GM21723 (cell line): ENCODE measurements at regions not wholly inside any gene's neighbourhood (a gene's known extent, or its start where the extent isn't known, plus 50 kb on each side); places are given as distances from the start of the nearest gene placed in this dataset.

Experiments used
- ATAC-seq: cut with Tn5 transposase; IDR thresholded peaks from one replicate; pipeline ENCODE4 v1.9.1; 2021; ENCODE audit warnings: mild to moderate bottlenecking, moderate library complexity; ENCODE audit not compliant: unreplicated experiment

DNA sequence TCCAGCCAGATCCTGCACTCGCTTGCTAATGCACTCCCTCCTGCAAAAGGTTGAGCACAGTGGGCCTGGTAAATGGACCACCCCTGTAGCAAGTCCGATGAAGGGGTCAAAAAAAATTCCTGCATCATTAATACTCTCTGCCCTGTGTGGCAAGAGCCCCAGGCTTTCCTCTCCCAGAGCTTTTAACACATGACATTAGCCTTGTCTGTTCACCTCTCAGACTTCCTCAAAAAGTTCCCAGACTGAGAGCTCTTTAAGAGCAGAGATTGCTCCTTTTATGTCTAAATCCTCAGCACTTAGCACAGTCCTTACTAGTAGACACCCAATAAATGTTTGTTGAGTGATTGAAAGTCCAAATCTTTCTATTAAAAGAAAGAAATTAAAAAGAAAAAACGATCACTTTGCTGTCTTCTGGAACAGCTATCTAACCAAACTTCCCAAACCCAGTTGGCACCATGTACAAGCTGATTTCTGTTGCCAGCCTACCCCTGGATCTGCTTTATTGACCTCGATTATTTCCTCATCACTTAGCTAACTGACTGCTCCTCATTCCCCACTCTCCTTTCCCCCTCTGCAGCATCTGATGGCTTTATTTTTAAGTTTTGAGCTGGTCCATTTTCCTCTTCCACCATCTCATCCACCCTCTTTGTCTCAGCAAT, 209.8 kb downstream of the ENC1 start:
- no peak for ATAC-seq

DNA sequence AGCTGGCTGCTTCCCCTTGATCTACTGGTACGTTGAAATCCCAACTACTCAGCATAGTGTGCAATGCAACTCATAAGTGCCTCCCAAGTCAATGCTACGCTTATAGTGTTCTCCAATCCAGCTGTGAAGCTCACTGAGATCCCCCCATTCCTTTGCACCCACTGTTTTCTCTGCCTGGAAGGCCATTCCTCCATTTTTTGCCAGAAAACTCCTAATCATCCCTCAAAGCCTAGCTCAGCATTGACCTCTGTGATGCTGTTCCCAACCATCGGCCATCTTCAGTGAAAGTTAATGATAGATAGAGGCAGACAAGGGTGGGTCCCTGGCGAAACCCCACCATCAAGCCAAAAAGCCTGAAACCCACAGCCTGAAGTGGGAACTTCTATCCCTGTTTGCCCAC, 211.0 kb downstream of the ENC1 start:
- no peak for ATAC-seq

DNA sequence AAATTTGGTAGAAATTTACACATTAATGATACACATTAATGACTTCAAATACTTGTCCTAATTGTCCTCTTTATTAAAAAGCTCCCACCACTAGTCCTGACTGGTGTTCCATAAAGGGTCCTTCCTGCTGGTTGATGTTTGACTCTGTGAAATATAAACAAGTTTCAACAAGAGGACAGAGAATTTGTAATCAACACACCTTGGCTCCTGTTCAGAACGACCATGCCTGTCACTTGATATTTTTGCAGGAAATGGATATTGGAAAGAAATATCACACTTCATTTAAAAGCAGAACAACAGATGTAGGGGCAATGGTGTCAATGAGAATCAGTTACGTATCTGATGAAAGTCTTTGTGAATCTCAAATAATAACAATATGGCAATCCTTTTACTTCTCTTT, 211.7 kb downstream of the ENC1 start:
- no peak for ATAC-seq

DNA sequence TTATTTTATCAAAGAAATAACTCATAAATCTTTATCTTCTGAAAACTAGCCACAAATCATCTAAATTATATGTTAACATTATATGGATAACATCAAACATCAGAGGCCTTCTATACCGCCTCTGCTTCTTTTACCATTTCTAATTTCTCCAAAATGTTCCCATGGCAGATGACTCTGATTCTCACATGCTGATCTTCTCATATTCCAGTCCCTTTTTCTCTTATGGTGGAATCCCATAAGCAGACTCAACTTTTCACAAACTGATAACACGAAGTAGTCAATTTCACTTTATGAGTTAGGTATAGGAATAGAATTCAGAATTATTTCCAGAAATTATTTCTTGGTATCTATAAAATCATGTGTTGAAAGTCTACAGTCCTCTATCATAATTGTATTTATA, 212.3 kb downstream of the ENC1 start:
- no peak for ATAC-seq

DNA sequence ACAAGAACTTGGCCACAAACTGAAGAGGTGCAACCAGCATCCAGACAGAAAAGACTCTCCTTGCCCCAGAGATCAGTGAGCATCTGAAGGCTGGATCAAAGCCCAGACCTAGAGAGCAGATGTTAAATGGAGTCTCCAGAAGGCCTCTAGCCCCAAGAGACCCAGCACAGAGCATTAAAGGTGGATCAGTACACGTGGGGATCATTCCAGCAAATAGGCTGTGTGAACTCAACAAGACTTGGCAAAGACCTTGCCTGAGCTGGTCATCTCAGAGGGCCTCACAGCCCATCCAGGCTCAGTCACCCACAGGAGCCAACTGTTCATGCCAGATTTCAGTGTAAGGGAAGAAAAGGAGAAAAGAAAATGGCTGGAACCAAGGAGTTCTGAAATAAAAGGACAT, 214.0 kb downstream of the ENC1 start:
- ATAC-seq: no peak

DNA sequence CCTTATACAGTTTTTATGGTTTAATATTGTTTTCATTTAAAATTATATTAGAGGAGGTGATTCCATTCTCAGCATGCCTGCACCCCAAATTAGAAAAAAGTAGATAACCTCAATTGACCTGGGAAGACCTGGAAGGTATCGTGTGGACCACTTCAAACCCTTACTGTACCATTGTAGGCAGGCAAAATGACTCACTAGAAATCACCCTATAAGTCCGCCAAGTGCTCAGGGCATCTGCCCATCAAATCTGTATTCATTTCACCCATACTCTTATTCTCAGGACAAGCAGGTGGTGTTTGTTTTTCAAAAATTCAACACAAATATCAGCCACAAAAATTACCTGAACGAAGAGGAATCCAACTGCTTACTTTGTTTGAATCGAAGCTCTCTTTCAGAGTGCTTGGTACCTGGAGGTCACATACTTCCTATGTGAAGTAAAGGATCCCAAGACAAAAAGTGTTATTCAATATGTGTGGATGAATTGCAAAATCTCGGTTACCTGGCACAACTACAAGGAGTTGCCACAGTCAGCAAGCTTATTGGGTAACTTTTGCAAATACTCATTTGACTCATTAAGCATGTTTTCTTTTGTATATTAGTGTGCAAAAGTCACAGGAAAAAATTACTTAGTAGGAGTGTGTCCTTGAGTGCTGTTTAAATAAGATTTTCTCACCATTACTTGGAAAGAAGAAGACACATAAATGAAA, 216.2 kb downstream of the ENC1 start:
- ATAC-seq: no peak

DNA sequence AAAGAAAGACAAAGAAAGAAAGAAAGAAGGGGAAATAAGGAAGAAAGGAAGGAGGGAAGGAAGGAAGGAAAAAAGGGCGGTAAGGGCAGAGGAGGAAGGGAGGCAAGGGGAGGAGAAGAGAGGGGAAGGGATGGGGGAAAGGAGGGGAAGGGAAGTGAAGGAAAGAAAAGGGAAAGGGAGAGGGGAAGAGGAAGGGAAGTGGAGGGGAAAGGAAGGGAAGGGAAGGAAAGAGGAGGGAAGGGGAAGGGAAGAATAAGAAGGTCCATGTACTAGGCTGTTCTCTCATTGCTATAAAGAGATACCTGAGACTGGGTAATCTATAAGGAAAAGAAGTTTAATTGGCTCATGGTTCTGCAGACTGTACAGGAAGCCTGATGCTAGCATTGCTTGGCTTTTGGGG, 217.1 kb downstream of the ENC1 start:
- no peak for ATAC-seq

DNA sequence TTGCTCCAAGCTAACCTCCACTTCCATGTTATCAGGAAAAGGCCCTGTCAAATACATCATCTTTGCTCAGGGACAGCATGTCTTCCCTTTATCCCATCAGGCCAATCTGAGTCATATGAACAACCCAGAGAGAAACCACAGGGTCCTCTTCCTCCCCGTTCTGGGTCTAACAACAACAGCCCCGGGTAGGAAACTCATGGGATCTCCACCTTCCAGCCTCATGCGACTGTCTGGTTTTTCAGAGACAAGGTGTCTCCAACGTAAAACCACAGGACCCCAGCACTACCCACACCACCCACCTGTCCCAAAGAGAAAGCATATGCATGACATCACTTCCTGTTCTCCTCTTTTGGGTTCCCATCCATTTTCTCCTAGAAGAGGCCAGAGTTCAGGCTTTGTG, 217.9 kb downstream of the ENC1 start:
- ATAC-seq: no peak

DNA sequence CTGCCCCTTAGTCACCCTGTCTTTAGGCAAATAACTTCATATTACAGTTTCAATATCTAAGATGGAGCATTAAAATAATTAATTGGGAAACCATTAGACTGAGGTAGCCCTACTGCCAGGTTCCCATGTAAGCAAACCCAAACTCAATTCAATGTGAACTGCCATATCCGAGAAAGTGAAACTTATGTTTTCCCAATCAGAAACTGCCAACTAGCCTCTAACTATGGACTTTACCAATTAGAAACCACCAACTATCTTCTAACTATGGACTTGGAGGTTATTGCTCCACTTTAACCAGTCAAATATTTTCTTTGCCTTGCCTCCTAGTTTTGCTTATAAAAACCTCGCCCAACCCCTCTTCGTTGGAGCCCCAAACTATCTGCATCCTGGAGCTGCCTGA, 218.5 kb downstream of the ENC1 start:
- ATAC-seq: no peak

DNA sequence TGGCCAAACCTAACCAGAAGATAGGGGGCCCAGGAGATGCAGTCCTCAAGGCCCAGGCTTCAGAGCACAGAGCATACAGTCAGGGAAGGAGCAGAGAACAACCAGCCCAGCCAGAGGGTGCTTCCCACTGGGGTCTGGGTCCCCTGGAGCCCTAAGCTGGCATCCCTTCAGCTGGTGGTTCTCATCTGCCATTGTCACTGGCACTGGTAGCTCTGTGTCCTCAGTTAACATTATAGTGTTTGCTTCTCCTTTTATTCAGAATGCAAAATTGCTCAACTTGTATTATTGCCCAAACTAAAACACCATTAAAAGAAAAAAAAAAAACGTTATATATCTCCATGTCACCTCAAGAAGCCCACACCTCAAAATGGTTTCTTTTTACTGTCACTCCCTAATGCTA, 219.2 kb downstream of the ENC1 start:
- ATAC-seq: no peak

DNA sequence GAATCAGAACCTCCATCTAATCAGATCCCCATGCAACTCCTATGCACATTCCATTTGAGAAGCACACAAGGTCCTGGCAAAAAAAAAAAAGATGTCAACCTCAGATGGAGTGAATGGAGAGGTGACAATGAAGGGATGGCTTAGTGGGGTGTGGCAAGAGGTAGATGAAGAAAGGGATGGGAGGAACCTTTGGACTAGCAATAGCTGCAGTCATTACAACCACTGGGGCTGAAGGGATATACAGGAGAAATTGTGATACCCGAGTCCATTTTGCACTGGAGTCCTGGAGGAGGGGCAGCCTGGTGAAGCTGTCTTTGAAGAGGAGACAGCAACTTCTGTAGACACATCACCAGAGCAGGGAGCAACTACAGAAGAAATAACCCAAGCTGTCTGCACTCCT, 219.6 kb downstream of the ENC1 start:
- no peak for ATAC-seq

DNA sequence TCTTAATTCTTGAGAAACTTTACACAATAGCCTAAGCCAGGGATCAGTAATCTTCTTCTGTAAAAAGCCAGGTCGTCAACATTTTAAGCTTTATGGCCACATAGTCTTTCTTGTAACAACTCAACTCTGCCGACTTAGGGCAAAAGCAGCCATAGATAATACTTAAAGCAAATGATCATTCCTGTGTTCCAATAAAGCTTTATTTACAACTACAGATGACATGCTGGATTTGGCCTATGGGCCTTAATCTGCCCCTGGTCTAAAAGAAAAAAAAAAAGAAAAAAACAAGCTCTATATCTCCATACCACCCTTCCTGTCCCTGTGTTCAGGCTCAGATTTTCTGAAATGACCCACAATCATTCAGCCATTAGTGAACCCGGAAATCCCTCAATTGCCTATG, 220.3 kb downstream of the ENC1 start:
- no peak for ATAC-seq

DNA sequence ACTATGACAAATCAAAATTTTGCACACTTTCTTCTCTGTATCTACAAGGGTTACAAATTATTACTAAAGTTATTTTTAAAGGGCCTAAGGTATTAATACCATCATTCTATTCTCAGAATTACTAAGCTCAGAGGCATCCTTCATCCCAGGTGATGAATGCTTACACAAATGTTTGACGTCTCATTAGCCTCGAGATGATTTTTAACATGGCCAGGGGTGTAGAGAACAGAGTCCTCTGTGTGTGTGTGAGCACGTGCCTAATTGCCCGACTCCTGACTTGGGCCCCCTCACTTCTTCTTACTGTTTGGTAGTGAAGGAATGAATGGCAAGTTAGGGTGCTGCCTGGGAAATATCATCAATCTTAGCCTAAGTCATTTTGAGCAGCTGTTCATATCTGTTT, 221.1 kb downstream of the ENC1 start:
- no peak for ATAC-seq

DNA sequence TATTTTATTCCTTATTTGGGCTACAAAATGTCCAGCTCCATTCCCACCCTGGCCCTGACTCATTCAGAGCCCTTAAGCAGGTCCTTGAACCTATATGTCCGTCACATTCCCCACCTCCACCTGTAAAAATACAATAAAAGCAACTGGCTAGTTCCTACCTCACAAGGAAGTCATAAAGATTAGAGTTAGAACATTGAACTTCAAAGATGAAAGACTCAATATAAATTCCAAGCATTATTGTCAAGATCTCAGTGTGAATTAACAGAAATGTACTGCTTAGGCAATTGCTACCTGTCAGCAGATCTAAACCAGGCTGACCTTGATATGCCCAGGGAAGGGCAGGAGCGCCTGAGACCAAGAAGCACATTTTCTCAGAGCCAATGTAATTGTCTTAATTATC, 221.8 kb downstream of the ENC1 start:
- ATAC-seq: no peak

DNA sequence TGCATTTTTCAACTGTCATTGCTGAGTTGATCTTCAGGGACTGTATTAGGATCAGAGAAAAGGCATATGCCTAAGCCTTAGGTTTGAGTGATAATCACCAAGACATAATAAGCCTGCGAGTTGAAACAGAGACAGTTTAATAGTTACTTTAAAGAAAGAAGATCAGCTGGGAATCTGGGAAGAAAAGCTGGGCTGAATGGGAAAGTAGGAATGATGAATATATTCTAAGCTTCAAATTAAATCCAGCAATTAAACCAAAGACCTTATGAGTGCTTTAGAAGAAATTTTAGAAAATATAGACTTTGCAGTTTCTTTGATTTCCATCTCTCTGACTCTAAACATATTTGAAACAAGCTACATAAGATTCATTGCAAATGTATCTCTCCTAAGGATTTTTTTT, 222.3 kb downstream of the ENC1 start:
- no peak for ATAC-seq

DNA sequence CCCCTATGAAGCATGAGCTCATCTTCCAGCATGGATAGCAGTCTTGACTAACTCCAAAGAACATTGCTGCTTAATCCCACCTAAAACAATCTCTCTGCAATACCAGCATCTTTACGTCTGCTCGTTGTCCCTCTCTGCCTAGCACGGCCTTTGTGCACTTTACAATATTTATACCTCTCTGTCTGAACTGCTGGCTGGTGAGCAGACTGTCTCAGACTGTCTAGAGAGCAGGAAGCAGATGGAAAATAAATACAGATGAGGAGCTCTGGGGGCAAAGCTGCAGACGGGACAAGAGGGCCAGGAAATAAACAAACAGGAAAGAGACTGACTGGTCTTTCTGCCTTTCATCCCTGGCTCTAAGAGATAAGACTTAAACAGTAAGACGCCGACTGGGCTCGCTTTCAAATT, 224.8 kb downstream of the ENC1 start:
- ATAC-seq: no peak

DNA sequence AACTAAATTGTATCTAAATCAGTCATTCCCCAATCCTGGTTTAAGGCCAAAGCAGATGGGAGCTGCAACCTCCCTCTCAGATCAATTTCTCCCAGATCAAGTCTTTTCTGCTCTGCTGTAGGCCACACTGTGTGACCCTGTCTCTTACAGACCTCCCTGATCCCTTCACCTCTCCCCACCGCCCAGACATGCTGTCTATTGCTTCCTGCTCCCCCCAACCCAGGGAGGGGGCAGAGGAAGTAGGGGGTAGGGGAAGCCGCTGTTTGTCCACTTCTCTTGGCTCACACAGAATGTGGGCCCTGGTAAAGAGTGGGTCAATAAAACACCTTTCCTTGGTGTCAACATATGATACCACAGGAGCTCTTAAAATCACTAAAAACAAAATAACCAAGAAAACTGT, 226.3 kb downstream of the ENC1 start:
- no peak for ATAC-seq

DNA sequence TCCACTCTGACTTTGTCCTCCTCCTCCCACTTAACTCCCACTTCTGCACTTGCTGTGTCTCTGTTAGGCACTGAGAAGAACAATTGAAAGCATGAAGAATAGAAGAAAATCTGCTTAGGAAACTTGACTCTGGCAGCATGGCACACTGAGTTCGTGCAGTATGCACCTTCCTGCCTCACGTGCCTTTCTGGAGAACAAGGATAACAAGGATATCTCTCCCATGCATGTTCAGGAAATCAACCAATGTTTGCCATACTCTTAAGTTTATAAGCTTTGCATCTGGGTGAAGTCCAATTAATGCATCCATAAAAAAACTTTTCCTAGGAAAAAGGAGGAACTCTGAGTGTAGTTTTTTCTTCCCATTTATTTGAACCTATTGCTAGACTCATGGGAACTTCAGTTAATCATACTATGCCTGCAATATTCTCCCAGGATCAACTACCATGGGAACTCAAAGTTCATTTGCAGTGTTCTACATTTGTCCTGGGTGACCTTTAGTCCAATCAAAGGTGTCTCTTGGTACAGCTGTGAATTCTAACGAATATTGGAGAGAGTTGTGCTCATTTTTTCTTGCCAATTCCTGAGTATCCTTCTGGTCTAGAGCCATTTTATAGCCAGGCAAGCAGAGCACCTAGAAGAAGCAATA, 227.0 kb downstream of the ENC1 start:
- no peak for ATAC-seq

DNA sequence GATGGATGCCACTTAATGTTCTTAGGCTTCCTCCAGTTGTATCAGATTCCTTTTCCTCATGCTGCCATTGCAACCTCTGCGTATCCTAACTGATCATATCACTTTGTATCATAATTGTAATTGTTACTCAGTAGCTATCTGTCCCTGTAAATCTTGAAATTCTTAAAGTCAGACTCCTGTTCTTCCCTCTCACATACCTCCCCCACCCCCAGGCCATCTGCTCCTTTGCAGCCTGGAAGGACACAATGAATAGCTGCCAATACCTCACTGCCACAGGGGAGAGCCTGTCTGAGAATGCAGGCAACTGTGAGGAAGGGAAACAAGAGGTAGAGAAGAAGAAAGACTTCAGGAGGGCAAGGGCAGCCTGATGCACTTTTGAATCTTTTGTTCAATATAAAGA, 228.5 kb downstream of the ENC1 start:
- no peak for ATAC-seq

DNA sequence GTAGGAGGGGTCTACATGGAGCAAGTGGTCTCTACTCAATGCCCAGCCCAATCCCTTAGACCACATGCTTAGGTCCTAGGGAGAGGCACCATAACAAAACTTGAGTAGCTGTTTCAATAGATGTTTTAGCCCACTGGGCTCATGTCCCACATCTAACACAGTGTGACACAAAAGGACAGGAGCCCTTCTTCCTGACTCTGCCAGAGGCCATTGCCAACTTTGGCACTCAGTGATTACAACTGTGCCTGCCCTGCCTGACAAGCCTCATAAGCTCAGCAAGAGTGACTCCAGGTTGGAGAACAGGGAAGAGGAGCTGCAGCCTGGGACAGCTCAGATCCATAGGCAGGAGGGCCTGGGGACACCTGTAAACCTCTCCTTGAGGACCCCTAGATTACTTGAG, 230.8 kb downstream of the ENC1 start:
- no peak for ATAC-seq

DNA sequence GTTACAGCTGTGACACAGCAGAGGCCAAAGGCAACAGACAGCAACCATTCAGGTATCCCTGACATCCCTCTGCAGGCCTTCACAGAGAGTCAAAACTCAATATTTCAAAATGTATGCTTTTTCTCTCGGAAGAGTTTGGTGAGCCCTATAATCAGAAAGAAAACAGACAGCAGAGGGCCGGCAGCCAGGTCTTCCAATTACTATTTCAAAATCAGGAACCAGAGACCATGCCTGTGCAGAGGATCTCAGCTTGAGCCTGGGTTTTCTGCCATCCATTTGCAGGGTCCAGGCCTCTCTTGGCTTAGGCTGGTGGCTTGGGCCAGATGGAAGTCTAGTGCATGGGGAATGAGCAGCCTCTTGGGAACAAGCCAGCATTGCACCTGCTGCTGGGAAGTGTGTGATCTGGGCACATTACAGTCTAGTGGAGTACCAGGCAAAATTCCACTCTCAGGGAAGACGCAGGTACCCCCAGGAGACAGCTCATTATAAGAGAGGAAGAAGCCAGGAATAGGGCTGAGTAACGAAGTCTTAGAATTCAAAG, 231.3 kb downstream of the ENC1 start:
- ATAC-seq: no peak
